Skeletal muscle cell (primary cell): ENCODE measurements at regions not wholly inside any gene's neighbourhood (a gene's known extent, or its start where the extent isn't known, plus 50 kb on each side); places are given as distances from the start of the nearest gene placed in this dataset.
A peak's percentile ranks its signal among the peaks of the same experiment; 100 is the strongest.

Source experiments
- DNase-seq: peaks from one replicate; pipeline ENCODE4 v3.0.0-alpha.2; 2010; ENCODE audit warnings: low read depth
- H3K4me3 ChIP-seq: 2 replicates; pipeline ENCODE4 v1.5.1; 2011; ENCODE audit warnings: low read depth, mild to moderate bottlenecking, control low read depth, low read length, moderate library complexity

- no peak overlapping the region for H3K4me3 ChIP-seq
Measured at GRCh38 chr2:204205538-204205937, 269.0 kb downstream of the ICOS start.

GRCh38 chr2:204207866-204208265, 271.3 kb downstream of the ICOS start:
- H3K4me3 ChIP-seq: no peak overlapping the region
- no peak for DNase-seq

More at GRCh38 chr2:204205538-204205937, 269.0 kb downstream of the ICOS start:
- no peak for DNase-seq

GRCh38 chr2:204213588-204213987, 277.0 kb downstream of the ICOS start:
- no peak overlapping the region for H3K4me3 ChIP-seq
- no peak for DNase-seq

- H3K4me3 ChIP-seq: no peak overlapping the region
- no peak for DNase-seq
Measured at GRCh38 chr2:204218040-204218439, 281.5 kb downstream of the ICOS start.

- no peak for DNase-seq
- H3K4me3 ChIP-seq: no peak overlapping the region
Measured at GRCh38 chr2:204219196-204219595, 282.6 kb downstream of the ICOS start.

- no peak for DNase-seq
- H3K4me3 ChIP-seq: no peak overlapping the region
Measured at GRCh38 chr2:204220896-204221295, 284.3 kb downstream of the ICOS start.

GRCh38 chr2:204223046-204223445, 286.5 kb downstream of the ICOS start:
- no peak for DNase-seq
- H3K4me3 ChIP-seq: no peak overlapping the region

GRCh38 chr2:204223544-204223943, 287.0 kb downstream of the ICOS start:
- DNase-seq: no peak

GRCh38 chr2:204225671-204226073, 289.1 kb downstream of the ICOS start:
- no peak overlapping the region for H3K4me3 ChIP-seq
- DNase-seq: no peak

More at GRCh38 chr2:204223544-204223943, 287.0 kb downstream of the ICOS start:
- H3K4me3 ChIP-seq: no peak overlapping the region

GRCh38 chr2:204226305-204226880, 289.8 kb downstream of the ICOS start:
- H3K4me3 ChIP-seq: no peak overlapping the region
- DNase-seq: no peak

GRCh38 chr2:204228169-204228886, 291.8 kb downstream of the ICOS start:
- H3K4me3 ChIP-seq: no peak overlapping the region
- no peak for DNase-seq

GRCh38 chr2:204234248-204234647, 297.7 kb downstream of the ICOS start:
- no peak for DNase-seq
- no peak overlapping the region for H3K4me3 ChIP-seq

- DNase-seq: peak; percentile 4
- no peak overlapping the region for H3K4me3 ChIP-seq
Measured at GRCh38 chr2:204234879-204235278, 298.3 kb downstream of the ICOS start.

- DNase-seq: no peak
- H3K4me3 ChIP-seq: no peak overlapping the region
Measured at GRCh38 chr2:204237416-204237815, 300.9 kb downstream of the ICOS start.

GRCh38 chr2:204239411-204240165, 303.0 kb downstream of the ICOS start:
- DNase-seq: no peak
- H3K4me3 ChIP-seq: no peak overlapping the region

GRCh38 chr2:204240961-204241360, 304.3 kb upstream of the PARD3B start:
- H3K4me3 ChIP-seq: no peak overlapping the region
- no peak for DNase-seq

GRCh38 chr2:204249437-204249836, 295.8 kb upstream of the PARD3B start:
- DNase-seq: no peak
- no peak overlapping the region for H3K4me3 ChIP-seq

GRCh38 chr2:204250692-204251091, 294.6 kb upstream of the PARD3B start:
- H3K4me3 ChIP-seq: no peak overlapping the region
- no peak for DNase-seq

- no peak overlapping the region for H3K4me3 ChIP-seq
- no peak for DNase-seq
Measured at GRCh38 chr2:204251158-204251997, 293.9 kb upstream of the PARD3B start.

GRCh38 chr2:204251998-204252376, 293.3 kb upstream of the PARD3B start:
- no peak overlapping the region for H3K4me3 ChIP-seq
- no peak for DNase-seq
